Motor neuron (in vitro differentiated cells): ENCODE measurements at regions not wholly inside any gene's neighbourhood (a gene's known extent, or its start where the extent isn't known, plus 50 kb on each side); places are given as distances from the start of the nearest gene placed in this dataset.
"Not testable (repeated sequence)": the region's sequence is repeated elsewhere in the genome, so short reads cannot be mapped to it uniquely, and the experiment has no call there.

Experiments used
- ATAC-seq, 8 experiments: fragments of 200-7000 bp; cut with Tn5 transposase; replicated peaks in 6 of 8; 2 replicates each; pipeline ENCODE4 v1.8.0; 2021; ENCODE audit warnings: mild to moderate bottlenecking in 8 of 8, moderate library complexity in 8 of 8
- H3K27ac ChIP-seq, 2 donors: fragments of 250-450 bp; sonication (Bioruptor Pico); 2 replicates each; pipeline ENCODE4 v1.9.0; 2021; ENCODE audit warnings: antibody characterized with exemption in 2 of 2, mild to moderate bottlenecking in 2 of 2, moderate library complexity in 1 of 2
- H3K4me1 ChIP-seq, 2 donors: fragments of 250-450 bp; sonication (Bioruptor Pico); replicated peaks in 1 of 2; 2 replicates each; pipeline ENCODE4 v1.6.1; 2021; ENCODE audit warnings: antibody characterized with exemption in 2 of 2, mild to moderate bottlenecking in 2 of 2, moderate library complexity in 1 of 2
- H3K4me3 ChIP-seq, 5 donors: fragments of 250-450 bp; sonication (Bioruptor Pico); 2 replicates each; pipeline ENCODE4 v1.9.0; 2021; ENCODE audit warnings: antibody characterized with exemption in 5 of 5, mild to moderate bottlenecking in 5 of 5, moderate library complexity in 4 of 5
- WGBS, 10 experiments: fragments of 450-650 bp; shearing (Covaris generic); methylation state at CpG; one replicate each; pipeline ENCODE4 v1.0.0; 2022; 5-methylcytosine and 5-hydroxymethylcytosine counted together
- in situ Hi-C, 9 experiments: fragments of 400-800 bp; cut with MboI; loops; one replicate each; pipeline ENCODE4 v1.15.0; 2021; ENCODE audit warnings: low sequenced_read_pairs in 9 of 9, low pct_unique_long_range_greater_than_20kb in 2 of 9; ENCODE audit not compliant: unreplicated experiment in 9 of 9

GRCh38 chr6:16035488-16036080 lies 93.3 kb upstream of the MYLIP start:
- no peak for ATAC-seq
- H3K27ac ChIP-seq, result no peak overlapping the region
- H3K4me1 ChIP-seq, result no peaks in the 10 kb centered on the region
- no peak overlapping the region for H3K4me3 ChIP-seq
- in situ Hi-C loops, result no loop called here
- 50 to 100% (median 81%) methylated on average over 1 to 4 of the region's 4 CpGs; no CpG with 5 or more reads in 1 of the 10 experiments for WGBS, 10 experiments

GRCh38 chr6:16033214-16033613 lies 95.7 kb upstream of the MYLIP start:
- Histone ChIP-seq H3K27ac (no peak overlapping the region), H3K4me3 (no peak overlapping the region), H3K4me1 (no peaks in the 10 kb centered on the region)
- WGBS, 10 experiments, result 0 to 91% (median 61%) methylated on average over 1 to 3 of the region's 3 CpGs; no CpG with 5 or more reads in 2 of the 10 experiments
- no peak for ATAC-seq
- in situ Hi-C loops, result no loop called here

GRCh38 chr6:16031278-16031981 lies 97.5 kb upstream of the MYLIP start:
- in situ Hi-C loops, result no loop called here
- no peak overlapping the region for H3K27ac ChIP-seq
- 37 to 100% (median 75%) methylated on average over 1 to 5 of the region's 6 CpGs for WGBS, 10 experiments

GRCh38 chr6:16028966-16029365 lies 99.9 kb upstream of the MYLIP start:
- ATAC-seq, result no peak
- 0 to 90% (median 72%) methylated on average over 1 to 3 of the region's 3 CpGs; no CpG with 5 or more reads in 4 of the 10 experiments for WGBS, 10 experiments
- Histone ChIP-seq H3K4me1 (no peaks in the 10 kb centered on the region), H3K27ac (no peak overlapping the region), H3K4me3 (no peak overlapping the region)
- in situ Hi-C loops, result no loop called here

More at GRCh38 chr6:16031278-16031981, 97.5 kb upstream of the MYLIP start:
- Histone ChIP-seq H3K4me1 (no peaks in the 10 kb centered on the region), H3K4me3 (no peak overlapping the region)
- ATAC-seq, result no peak

- ATAC-seq, result no peak
- in situ Hi-C loops, result no loop called here
- Histone ChIP-seq H3K4me3 (no peak overlapping the region), H3K27ac (no peak overlapping the region), H3K4me1 (no peaks in the 10 kb centered on the region)
- WGBS, 10 experiments, result 0 to 100% (median 82%) methylated on average over 1 to 3 of the region's 3 CpGs; no CpG with 5 or more reads in 3 of the 10 experiments
These were observed 108.6 kb upstream of the MYLIP start for GRCh38 chr6:16020259-16020658.

GRCh38 chr6:16019462-16019861 lies 109.4 kb upstream of the MYLIP start:
- WGBS, 10 experiments, result 40 to 94% (median 74%) methylated on average over 1 to 3 of the region's 3 CpGs; no CpG with 5 or more reads in 2 of the 10 experiments
- in situ Hi-C loops, result no loop called here
- no peak for ATAC-seq

GRCh38 chr6:16018626-16019025 lies 110.3 kb upstream of the MYLIP start:
- H3K4me1 ChIP-seq, result no peaks in the 10 kb centered on the region
- in situ Hi-C loops, result no loop called here
- 100% methylated on average over 1 to 4 of the region's 4 CpGs; no CpG with 5 or more reads in 7 of the 10 experiments for WGBS, 10 experiments
- H3K4me3 ChIP-seq, result no peak overlapping the region
- H3K27ac ChIP-seq, result no peak overlapping the region
- no peak for ATAC-seq

More at GRCh38 chr6:16019462-16019861, 109.4 kb upstream of the MYLIP start:
- no peaks in the 10 kb centered on the region for H3K4me1 ChIP-seq
- no peak overlapping the region for H3K27ac ChIP-seq
- no peak overlapping the region for H3K4me3 ChIP-seq

- H3K4me3 ChIP-seq, in situ Hi-C loops, ATAC-seq, H3K27ac ChIP-seq, H3K4me1 ChIP-seq: not testable (repeated sequence)
- no CpG with 5 or more reads among the region's 3 CpGs for WGBS, 10 experiments
These were observed 114.6 kb upstream of the MYLIP start for GRCh38 chr6:16014325-16014724.

- no peak for ATAC-seq
- WGBS, 10 experiments, result 21 to 79% (median 63%) methylated on average over 2 to 3 of the region's 3 CpGs
- H3K27ac ChIP-seq, result no peak overlapping the region
- no peak overlapping the region for H3K4me3 ChIP-seq
- H3K4me1 ChIP-seq, result no peaks in the 10 kb centered on the region
- in situ Hi-C loops, result no loop called here
These were observed 121.7 kb upstream of the MYLIP start for GRCh38 chr6:16007146-16007545.

GRCh38 chr6:16006681-16007080 lies 122.2 kb upstream of the MYLIP start:
- no peak overlapping the region for H3K27ac ChIP-seq
- H3K4me1 ChIP-seq, result no peaks in the 10 kb centered on the region
- in situ Hi-C loops, result no loop called here
- ATAC-seq, result no peak
- 0 to 100% (median 83%) methylated on average over 1 to 3 of the region's 3 CpGs; no CpG with 5 or more reads in 2 of the 10 experiments for WGBS, 10 experiments
- H3K4me3 ChIP-seq, result no peak overlapping the region

GRCh38 chr6:16004934-16005679 lies 123.8 kb upstream of the MYLIP start:
- H3K4me1 ChIP-seq, result no peaks in the 10 kb centered on the region
- no peak overlapping the region for H3K4me3 ChIP-seq
- in situ Hi-C loops, result no loop called here
- ATAC-seq, result no peak
- no peak overlapping the region for H3K27ac ChIP-seq
- WGBS, 10 experiments, result 0 to 77% (median 53%) methylated on average over 1 to 4 of the region's 5 CpGs

- Histone ChIP-seq H3K4me3 (no peak overlapping the region), H3K4me1 (no peaks in the 10 kb centered on the region), H3K27ac (no peak overlapping the region)
- WGBS, 10 experiments, result 20 to 100% (median 90%) methylated on average over 1 to 2 of the region's 2 CpGs; no CpG with 5 or more reads in 3 of the 10 experiments
- in situ Hi-C loops, result no loop called here
- no peak for ATAC-seq
These were observed 125.7 kb upstream of the MYLIP start for GRCh38 chr6:16003197-16003491.

GRCh38 chr6:16002332-16003196 lies 126.3 kb upstream of the MYLIP start:
- Histone ChIP-seq H3K4me1 (no peaks in the 10 kb centered on the region), H3K4me3 (no peak overlapping the region), H3K27ac (no peak overlapping the region)
- no peak for ATAC-seq
- WGBS, 10 experiments, result 57 to 100% (median 90%) methylated on average over 2 to 11 of the region's 14 CpGs; no CpG with 5 or more reads in 1 of the 10 experiments
- in situ Hi-C loops, result no loop called here
